K562 (cell line): ENCODE measurements at regions not wholly inside any gene's neighbourhood (a gene's known extent, or its start where the extent isn't known, plus 50 kb on each side); places are given as distances from the start of the nearest gene placed in this dataset.

Experiments used
- ATAC-seq: fragments of 200-7000 bp; cut with Tn5 transposase; 3 replicates; pipeline ENCODE4 v1.9.1; 2020; ENCODE audit warnings: moderate library complexity
- BruUV-seq: library from RNA; stranded (reverse); fragments of 400-500 nt; replicated peaks from 2 replicates; lab custom pipeline; 2021; lab: Mats Ljungman, UMichigan
- CTCF ChIA-PET: fragments of 300-600 bp; formaldehyde crosslinking; extraction: SDS; loops from one replicate; lab custom pipeline; 2021; ENCODE audit warnings: low intra/inter-chr PET ratio; lab: Yijun Ruan, JAX
- POLR2A ChIA-PET: fragments of 300-600, 350-650 bp; sonication (Branson Sonifier 250); formaldehyde crosslinking; extraction: SDS; loops from one replicate; lab custom pipeline; 2021; ENCODE audit warnings: antibody characterized with exemption, inconsistent platforms; lab: Yijun Ruan, JAX
- DNase-seq, 4 experiments: peaks; one replicate each; pipeline versions ENCODE4 v3.0.0 to v3.0.0-alpha.2; 2011 to 2018; ENCODE audit warnings: low spot score in 3 of 4, mixed read lengths in 3 of 4; ENCODE audit errors: extremely low read depth in 1 of 4
- FAIRE-seq: peaks from 2 replicates; lab custom pipeline; 2011; peaks lifted over from hg19 to GRCh38; lab: Jason Lieb, UNC
- H2AFZ ChIP-seq: 2 replicates; pipeline ENCODE4 v1.6.0; 2011; ENCODE audit warnings: low read depth, low read length, control low read depth, inconsistent platforms
- H3K27ac ChIP-seq: fragments of 200-600 bp; 3 replicates; pipeline ENCODE4 v1.8.0; 2011; ENCODE audit warnings: low read depth, mild to moderate bottlenecking, control low read depth, inconsistent platforms, low read length, moderate library complexity, mixed read lengths; ENCODE audit errors: extremely low read depth
- H3K27me3 ChIP-seq, 2 experiments: fragments of 300-600 bp in 1 of 2; 2 replicates in 1 of 2; 3 replicates in 1 of 2; pipeline versions ENCODE4 v1.6.0 to v1.8.0; 2011; ENCODE audit warnings: inconsistent platforms in 2 of 2, low read length in 2 of 2, mild to moderate bottlenecking in 1 of 2, mixed read lengths in 1 of 2, moderate library complexity in 1 of 2; ENCODE audit not compliant: control insufficient read depth in 2 of 2, insufficient read depth in 2 of 2
- H3K36me3 ChIP-seq: fragments of 300-600 bp; 3 replicates; pipeline ENCODE4 v1.8.0; 2011; ENCODE audit warnings: mild to moderate bottlenecking, low read length, inconsistent platforms; ENCODE audit not compliant: control insufficient read depth, insufficient read depth
- H3K4me1 ChIP-seq, 2 experiments: fragments of 200-600 bp in 1 of 2; replicated peaks in 1 of 2; 2 replicates in 1 of 2; 3 replicates in 1 of 2; pipeline versions ENCODE4 v1.5.1 to v1.8.0; 2011; ENCODE audit warnings: inconsistent platforms in 2 of 2, low read length in 2 of 2, mild to moderate bottlenecking in 1 of 2, mixed read lengths in 1 of 2, moderate library complexity in 1 of 2; ENCODE audit not compliant: control insufficient read depth in 2 of 2, insufficient read depth in 2 of 2
- H3K4me2 ChIP-seq: 2 replicates; pipeline ENCODE4 v1.6.1; 2011; ENCODE audit warnings: low read length, control low read depth, inconsistent platforms, mixed read lengths; ENCODE audit not compliant: insufficient read depth
- H3K4me3 ChIP-seq: fragments of 200-600 bp; sonication (generic), shearing (Covaris generic); 2 replicates; pipeline ENCODE4 v1.5.1; 2016; ENCODE audit warnings: control low read depth, inconsistent platforms
- H3K79me2 ChIP-seq: fragments of 200-600 bp; 3 replicates; pipeline ENCODE4 v1.8.0; 2011; ENCODE audit warnings: low read length, inconsistent platforms; ENCODE audit not compliant: control insufficient read depth, insufficient read depth
- H3K9ac ChIP-seq, 2 experiments: 2 replicates each; pipeline versions ENCODE4 v1.6.0 to v1.6.1; 2011; ENCODE audit warnings: low read depth in 2 of 2, low read length in 2 of 2, control low read depth in 1 of 2, inconsistent platforms in 1 of 2, mild to moderate bottlenecking in 1 of 2, mixed read lengths in 1 of 2; ENCODE audit not compliant: insufficient read depth in 1 of 2
- H3K9me1 ChIP-seq: one replicate; pipeline ENCODE4 v1.6.0; 2011; ENCODE audit warnings: inconsistent platforms, mild to moderate bottlenecking, low read length, moderate library complexity; ENCODE audit not compliant: control insufficient read depth, insufficient read depth
- H3K9me3 ChIP-seq: replicated peaks from 2 replicates; pipeline ENCODE4 v1.5.1; 2011; ENCODE audit warnings: low read depth, low read length, inconsistent platforms; ENCODE audit not compliant: control insufficient read depth, insufficient read depth
- H4K20me1 ChIP-seq: replicated peaks from 2 replicates; pipeline ENCODE4 v1.6.1; 2011; ENCODE audit warnings: low read length, inconsistent platforms, mixed read lengths; ENCODE audit not compliant: control insufficient read depth, insufficient read depth
- E2F8 ChIP-seq: fragments of 450-650 bp; IDR thresholded peaks from 2 replicates; pipeline ENCODE4 v1.7.1; 2018; ENCODE audit warnings: mild to moderate bottlenecking, low read depth; ENCODE audit not compliant: partially characterized antibody
- FOXA1 ChIP-seq: fragments of 450-650 bp; IDR thresholded peaks from 2 replicates; pipeline ENCODE4 v1.6.1; 2016; ENCODE audit warnings: mild to moderate bottlenecking, borderline replicate concordance
- LEF1 ChIP-seq: fragments of 450-650 bp; IDR thresholded peaks from 2 replicates; pipeline ENCODE4 v1.6.1; 2016; ENCODE audit warnings: mild to moderate bottlenecking
- PTBP1 ChIP-seq: fragments of 200-400 bp; formaldehyde crosslinking; IDR thresholded peaks from 2 replicates; pipeline ENCODE4 v1.6.1; 2017; ENCODE audit warnings: low read depth, low read length
- ZNF239 ChIP-seq: fragments of 250-450 bp; sonication (Bioruptor Pico); IDR thresholded peaks from 2 replicates; pipeline ENCODE4 v1.4.0; 2020; ENCODE audit warnings: mild to moderate bottlenecking
- ZNF3 ChIP-seq: fragments of 250-450 bp; sonication (Bioruptor Pico); IDR thresholded peaks from 2 replicates; pipeline ENCODE4 v1.5.0; 2021; ENCODE audit warnings: mild to moderate bottlenecking, moderate library complexity
- WGBS: fragments of 100-300 bp; shearing (Covaris generic); methylation state at CpG from one replicate; pipeline ENCODE4 v1.1.6; 2016; ENCODE audit warnings: low coverage, mixed read lengths; ENCODE audit not compliant: insufficient coverage; ENCODE audit errors: missing lambda C conversion rate; 5-methylcytosine and 5-hydroxymethylcytosine counted together
- in situ Hi-C: fragments of 300-500 bp; cut with MboI; formaldehyde crosslinking; loops from 4 replicates; pipeline ENCODE4 v1.15.0; 2018; ENCODE audit warnings: inconsistent platforms, mixed read lengths
- intact Hi-C: fragments of 100-400 bp; cut with micrococcal nuclease; formaldehyde crosslinking; loops from 2 replicates; pipeline ENCODE4 v1.14.2; 2022

- Histone ChIP-seq H3K4me3 (no peak overlapping the region), H4K20me1 (no peaks in the 10 kb centered on the region), H3K9me1 (no peaks in the 10 kb centered on the region), H3K4me1 (no peaks in the 10 kb centered on the region; a peak in 1 of 5 replicates), H3K27ac (no peak overlapping the region), H3K9ac (no peak overlapping the region), H3K9me3 (no peaks in the 10 kb centered on the region), H3K27me3 (no peaks in the 10 kb centered on the region), H3K79me2 (no peaks in the 10 kb centered on the region), H3K4me2 (no peak overlapping the region), H3K36me3 (no peaks in the 10 kb centered on the region), H2AFZ (no peak overlapping the region)
- BruUV-seq: no TSS peak
- 2% methylated on average over 3 of the region's 3 CpGs for WGBS
- no peak for FAIRE-seq
- in situ Hi-C loops: no loop called here
- no peak for ATAC-seq
- DNase-seq: no peak
- ChIA-PET POLR2A (interaction anchor here (0.7 kb wide), 1 partner anchor 17 kb away, joined by 3 read pairs; no protein-coding TSS in a partner anchor), CTCF (no interaction called here)
- intact Hi-C loops: no loop called here
- TF ChIP-seq ZNF239 (CRISPR knock-in tag) (no peak), ZNF3 (no peak), LEF1 (no peak), E2F8 (no peak), PTBP1 (no peak), FOXA1 (no peak)
These were observed 547.8 kb downstream of the CDH26 start for GRCh38 chr20:60506061-60506460.
